HG03575 (cell line): ENCODE measurements at regions not wholly inside any gene's neighbourhood (a gene's known extent, or its start where the extent isn't known, plus 50 kb on each side); places are given as distances from the start of the nearest gene placed in this dataset.

ENCODE experiments used
- ATAC-seq: cut with Tn5 transposase; IDR thresholded peaks from one replicate; pipeline ENCODE4 v1.9.1; 2021; ENCODE audit not compliant: unreplicated experiment, insufficient number of reproducible peaks, low FRiP score; ENCODE audit errors: extremely low read depth

DNA sequence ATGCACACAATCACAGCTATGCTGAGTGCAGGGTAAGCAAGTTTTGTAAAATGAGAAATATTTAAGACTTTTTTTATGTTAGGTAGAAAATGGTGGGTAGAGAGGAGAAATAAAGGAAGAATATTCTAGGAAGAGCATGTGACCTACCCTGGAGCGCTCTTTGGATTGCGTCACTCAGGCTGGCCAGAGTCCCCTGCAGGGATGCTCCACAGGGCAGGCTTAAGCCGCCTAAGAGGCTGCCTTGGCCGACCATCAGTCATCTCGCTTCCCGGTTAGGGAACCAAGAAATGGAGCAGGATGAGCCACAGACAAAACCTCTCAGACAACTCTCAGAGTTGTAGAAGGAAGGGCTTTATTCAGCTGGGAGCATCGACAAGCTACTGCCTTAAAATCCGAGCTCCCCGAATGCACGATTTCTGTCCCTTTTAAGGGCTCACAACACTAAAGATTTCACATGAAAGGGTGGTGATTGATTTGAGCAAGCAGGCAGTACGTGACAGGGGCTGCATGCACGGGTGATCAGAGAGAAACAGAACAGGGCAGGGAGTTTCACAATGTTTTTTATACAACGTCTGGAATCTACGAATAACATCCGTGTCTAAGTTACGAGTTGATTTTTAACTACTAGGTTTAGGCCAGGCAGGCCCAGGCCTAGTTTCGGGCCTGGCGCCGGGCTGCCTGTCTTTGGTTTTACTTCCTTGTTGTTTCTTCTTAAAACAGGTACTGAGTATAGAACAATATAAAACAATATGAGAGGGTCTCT lies 1072.0 kb downstream of the CBLN2 start:
- ATAC-seq: no peak

DNA sequence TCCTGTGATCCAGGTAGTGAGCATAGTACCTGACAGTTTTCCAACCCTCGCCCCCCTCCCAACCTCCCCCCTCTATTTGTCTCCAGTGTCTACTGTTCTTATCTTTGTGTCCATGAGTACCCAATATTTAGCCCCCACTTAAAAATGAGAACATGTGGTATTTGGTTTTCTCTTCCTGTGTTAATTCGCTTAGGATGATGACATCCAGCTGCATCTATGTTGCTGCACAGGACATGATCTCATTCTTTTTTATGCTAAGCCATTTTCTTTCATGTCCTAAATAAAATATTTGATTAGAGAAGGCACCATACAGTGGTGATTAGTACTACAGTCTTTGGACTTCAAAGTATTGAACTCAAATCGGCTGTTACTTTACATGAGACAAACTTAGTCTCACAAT lies 1087.9 kb downstream of the CBLN2 start:
- ATAC-seq: no peak

DNA sequence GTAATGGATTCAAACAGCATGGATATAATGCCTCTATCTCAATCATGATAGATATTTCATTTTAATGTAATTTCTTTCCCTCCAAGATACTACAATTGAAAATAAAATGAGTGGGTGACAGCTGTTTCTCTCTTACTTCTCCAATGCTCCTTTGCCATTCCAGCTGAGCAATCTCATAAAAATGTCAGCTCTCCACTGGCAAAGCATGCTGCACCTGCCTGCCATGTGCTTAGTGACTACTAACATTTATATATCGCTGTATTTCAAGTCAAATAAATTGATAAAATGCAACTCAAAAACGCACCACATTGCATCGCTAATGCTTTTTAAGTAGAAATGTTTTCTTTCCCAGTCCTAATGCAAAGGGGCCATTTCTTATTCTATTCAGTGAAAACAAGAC lies 1093.9 kb downstream of the CBLN2 start:
- no peak for ATAC-seq

DNA sequence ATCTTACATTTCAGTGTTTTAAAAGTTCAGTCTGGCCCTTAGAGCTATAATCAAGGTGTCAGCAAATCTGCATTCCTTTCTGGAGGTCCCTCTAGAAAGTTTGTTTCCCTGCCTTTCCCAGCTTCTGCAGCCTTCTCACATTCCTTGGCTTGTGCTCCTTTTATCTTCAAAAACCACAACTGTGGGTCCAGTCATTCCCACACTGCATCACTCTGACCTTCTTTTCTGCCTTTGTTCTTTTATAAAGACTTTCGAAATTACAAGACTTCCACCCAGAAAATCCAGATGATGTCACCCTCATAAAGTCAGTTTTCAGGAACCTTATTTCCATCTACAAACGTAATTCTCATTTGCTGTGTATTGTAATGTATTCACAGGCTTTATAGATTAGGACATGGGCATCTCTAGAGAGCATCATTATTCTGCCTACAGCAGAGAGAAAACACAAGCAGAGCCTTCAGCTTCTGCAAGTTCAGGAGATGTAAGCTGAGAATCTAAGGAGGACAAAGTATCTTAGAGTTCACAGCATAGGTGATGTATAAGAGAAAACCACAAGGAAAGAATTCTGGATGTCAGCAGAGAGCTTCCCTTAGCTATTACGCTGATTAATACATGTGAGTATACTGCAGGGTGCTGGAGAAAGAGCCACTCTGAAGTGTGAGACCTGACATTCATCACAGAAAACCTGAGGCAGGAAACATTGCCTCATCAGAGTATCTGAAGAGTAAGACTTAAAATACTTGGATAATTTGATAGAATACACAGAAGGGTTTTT lies 1100.2 kb downstream of the CBLN2 start:
- ATAC-seq: no peak

DNA sequence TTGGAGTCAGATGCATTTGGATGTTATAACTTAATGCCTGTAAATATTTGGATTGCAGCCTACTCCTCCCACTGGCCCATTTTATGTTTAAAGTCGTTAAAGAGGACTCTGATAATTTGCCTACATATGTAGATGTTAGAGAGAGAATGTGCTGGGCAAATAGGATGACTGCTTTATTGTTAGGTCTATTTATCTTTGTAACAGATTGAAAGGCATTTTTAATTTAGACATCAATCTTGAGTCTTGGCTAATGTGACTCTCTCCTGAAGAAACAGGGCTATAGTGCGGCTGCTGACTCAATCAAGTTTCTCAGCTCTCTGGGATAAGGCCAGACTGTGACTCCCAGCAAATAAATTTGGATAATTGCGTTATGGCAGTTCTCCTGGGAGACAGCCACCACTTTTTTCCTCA lies 1101.4 kb downstream of the CBLN2 start:
- no peak for ATAC-seq

DNA sequence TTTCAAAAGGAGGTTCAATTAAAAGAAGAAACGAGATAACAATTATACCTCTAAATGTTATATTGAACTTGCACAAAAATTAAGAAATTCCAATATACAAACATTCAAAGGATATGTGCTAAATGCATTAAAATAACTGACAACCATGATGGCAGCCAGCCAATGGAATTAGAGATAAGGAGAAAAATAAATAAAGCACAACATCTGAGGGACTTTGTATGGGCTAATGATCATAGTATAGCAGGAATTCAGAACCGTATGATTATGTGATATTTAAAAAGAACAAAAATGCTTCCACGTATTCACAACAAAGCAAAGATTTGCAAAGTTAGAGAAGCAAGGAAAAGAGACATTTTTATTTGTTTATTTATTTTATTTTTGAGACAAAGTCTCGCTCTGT lies 1103.0 kb downstream of the CBLN2 start:
- ATAC-seq: no peak

DNA sequence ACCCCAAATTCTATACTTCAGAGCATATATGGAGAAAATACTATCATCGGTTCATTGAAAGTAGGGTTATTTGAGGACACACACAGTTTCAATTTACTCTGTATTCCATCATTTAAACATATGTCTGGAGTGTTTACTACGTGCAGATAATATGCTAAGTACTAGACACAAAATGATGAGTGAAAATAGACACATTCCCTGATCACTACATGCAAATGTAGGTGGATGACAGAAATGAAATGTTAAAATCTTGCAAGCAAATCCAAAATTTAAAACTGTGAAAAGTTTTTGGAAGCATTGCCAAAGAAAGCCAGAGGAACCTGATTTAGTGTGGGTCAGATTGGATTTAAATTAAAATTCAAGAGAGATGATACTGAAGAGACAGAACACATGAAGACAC lies 1106.6 kb downstream of the CBLN2 start:
- no peak for ATAC-seq

DNA sequence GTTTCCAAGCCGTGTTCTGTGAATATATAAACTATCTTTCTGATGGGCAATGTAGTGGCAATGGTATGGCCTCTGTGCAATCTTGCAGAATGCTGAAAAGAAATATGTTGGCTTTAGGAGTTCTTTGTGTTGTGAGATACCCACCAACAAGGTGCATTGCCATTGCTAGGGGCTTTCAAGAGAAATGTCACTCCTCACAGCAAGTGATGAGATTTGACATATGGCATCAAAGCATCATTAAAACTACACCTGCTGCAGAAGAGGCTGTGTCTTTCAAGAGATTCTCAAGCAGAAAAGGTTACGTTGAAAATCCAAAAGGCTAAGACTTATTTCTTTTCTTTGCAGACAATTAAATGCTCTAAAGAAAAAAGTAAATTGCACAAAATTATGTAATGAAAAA lies 1110.8 kb downstream of the CBLN2 start:
- ATAC-seq: no peak

DNA sequence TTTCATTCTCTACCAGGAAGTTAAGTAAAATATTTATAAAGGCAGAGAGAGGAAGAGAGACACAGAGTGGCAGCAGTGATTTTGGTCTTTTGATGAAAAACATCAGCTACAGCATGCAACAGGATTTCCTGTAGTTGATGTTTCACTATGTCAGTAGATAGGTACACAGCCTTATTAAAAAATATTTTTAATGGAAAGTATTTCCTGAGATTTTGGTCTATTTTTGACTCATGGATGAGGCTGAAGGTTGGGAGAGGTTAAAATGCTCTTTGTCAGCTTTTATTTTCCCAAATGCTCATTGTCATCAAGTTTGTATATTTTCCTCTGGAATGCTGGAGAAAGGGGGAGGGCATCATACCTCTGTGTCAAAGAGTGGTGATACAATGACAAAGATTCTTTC lies 1112.5 kb downstream of the CBLN2 start:
- no peak for ATAC-seq

DNA sequence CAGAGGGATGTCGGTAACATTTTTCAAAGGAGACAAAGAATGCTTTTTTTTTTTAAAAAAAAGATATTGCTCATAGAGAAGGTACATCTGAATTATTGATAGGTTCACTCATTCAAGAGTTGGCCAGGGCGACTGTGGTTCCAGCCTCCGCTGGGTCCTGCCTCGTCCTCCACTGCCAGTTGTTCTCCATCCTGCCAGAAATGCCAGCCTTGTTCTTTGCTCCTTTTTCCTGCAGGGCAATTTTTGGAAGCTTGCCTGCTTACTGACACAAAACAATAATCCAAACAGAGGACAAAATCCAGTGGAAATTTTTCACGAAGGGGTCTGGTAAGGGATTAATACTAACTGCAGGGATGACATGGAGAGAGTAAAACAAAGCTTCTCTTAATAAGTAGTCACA lies 1113.0 kb downstream of the CBLN2 start:
- ATAC-seq: no peak

DNA sequence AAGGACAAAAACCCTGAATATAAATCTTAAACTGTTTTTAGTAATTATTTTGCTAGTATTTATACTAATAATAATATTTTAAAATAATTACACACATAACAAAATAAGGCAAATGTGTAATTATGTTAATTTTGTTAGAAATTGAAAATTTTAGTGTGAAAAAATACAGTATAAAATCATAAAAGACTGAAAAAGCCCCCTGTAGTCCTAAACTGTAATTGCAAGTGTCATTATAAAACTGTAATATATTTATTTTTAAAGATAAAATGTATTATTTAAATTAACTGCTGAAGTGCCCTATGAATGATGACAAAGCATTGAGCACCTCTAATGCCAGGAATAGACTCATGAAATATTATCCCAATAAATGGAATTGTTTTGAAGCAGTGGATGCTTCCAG lies 1117.7 kb downstream of the CBLN2 start:
- no peak for ATAC-seq

DNA sequence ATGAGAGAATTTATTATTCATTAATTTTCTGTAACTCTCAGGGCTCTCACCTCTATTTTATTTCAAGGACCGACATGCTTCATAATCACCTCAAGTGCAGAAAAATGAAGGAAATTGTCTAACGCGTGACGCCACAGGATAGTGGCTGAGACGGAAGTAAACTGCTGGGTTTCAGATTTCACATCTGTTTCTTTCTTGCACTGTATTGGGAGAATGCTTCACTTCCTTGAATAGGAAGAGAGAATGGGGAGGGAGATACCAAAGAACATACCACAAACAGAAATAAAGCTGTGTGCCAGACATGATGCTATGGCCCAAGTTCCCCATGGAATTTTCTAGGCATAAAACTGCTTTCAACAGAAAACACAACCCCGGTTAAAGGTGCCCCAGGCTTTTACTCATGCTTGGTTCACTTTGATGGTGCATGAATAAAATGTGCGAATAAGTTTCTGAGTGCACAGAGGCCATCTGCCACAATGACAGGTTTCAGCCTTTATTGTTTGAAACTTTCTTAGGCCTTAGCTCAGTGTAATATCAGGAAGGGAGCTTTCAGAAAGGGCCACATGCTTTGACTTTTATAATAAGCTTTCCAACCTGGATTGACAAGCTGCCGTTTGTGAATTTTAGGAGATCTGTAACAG lies 1116.4 kb downstream of the SOCS6 start:
- no peak for ATAC-seq

DNA sequence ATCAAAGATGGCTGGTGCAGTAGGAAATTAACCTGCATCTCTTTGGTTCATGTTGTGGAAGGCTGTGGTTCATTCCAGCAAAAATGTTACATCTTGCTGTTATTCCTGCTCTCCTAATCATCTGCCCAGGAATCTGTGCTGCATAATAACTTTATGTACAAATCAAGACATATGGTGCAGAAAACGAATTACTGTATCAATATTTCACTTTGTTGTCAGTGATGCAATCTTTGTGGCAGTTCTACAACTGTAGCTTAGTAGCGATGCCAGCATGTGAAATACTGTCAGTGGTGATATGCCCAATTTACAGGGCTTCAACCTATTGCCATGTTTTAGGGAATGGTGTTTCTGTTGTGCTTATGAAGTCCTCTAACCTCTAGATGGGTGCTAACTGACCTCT lies 1114.7 kb downstream of the SOCS6 start:
- ATAC-seq: no peak

DNA sequence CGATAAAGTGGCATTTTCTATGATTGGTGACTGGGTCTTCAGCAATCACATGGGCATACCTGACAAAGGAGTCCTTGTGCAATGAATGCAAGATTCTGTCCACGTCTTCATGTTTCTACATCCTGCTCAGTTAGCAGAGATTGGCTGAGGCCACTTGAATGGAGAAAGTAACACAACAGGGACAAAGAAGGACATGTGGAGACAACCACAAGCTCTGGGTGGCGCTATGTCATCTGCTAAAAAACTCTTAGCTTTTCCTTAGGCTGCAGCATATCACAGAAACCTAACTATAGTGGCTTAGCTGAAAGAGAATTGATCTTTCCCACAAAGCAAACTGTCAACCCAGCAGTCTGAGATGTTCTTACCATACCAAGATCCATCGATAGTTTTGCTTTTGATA lies 1109.7 kb downstream of the SOCS6 start:
- no peak for ATAC-seq

DNA sequence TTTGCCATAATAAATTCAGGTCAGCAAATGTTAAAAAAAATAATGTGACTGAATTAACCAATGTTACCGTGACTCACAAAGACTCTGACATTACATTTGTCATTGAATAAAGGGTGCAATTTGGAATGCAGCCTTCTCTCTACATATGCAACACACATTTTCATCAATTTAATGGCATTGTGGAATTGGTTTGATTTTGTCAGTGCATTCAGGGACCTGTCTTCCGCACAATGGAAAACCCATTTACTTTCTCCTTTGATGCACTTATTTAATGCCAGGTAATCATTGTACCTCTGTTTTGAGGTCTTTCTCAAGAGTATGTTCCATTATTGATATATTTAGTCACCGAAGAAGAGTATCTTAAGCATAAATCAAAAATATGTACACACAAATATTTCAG lies 1099.3 kb downstream of the SOCS6 start:
- no peak for ATAC-seq

DNA sequence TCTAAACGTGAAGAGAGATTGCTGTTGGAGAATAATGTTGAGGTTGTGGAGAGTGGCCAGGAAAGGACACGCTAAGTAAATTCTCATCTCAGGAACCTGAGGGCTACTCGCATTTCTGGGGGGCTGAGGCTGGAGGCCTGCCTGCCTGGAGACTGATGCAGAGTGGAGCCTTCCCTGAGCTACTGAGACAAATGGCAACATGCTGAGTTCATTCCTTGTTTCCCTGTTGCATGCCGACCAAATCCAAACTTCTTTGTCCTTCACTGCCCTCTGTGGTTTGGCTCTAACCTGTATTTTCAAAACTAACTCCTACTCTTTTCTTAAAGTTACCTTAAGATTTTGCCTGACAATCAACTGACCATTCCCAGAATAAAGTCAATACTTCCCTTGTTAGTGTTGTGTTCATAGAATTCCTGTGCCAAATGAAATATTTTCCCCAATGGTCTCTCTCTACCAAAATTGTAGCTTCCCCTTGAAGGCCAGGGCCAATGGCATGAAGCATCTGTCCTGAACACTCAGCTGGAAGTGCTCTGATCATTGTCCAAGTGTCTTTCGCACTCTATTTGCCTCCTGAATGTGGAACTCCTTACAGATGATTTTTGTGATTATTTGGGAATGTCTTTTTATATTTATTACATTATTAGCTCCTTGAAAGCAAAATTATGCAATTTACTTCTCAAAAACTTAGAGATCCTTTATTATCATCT lies 1085.6 kb downstream of the SOCS6 start:
- ATAC-seq: no peak

DNA sequence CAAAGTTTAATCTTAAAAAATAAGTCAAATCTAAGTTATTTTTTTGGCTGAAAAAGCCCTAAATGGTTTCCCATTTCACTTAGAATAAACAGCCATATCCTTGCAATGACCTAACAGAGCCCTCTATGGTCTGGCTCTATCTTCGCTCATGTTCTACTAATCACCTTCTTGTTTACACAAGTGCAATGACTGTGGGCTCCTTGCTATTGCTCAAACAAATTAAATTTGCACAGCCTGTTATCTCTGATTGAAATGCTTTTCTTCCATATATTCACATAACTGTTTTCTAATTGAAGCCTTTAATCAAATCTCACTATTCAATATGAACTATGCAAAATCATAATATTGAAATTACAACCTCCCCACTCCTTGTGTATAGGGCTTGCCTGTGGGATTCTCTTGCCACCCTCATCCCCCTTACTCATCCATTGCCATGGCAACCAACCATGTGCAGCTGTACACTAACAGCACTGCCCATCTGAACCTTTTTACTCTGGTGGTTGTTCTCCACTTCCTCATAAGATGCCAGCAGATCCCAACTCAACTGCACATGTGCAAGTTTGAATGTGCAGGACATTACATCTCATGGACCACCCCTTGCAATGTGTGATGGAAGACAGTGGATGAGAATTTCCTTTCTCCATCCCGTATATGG lies 1083.2 kb downstream of the SOCS6 start:
- ATAC-seq: no peak

DNA sequence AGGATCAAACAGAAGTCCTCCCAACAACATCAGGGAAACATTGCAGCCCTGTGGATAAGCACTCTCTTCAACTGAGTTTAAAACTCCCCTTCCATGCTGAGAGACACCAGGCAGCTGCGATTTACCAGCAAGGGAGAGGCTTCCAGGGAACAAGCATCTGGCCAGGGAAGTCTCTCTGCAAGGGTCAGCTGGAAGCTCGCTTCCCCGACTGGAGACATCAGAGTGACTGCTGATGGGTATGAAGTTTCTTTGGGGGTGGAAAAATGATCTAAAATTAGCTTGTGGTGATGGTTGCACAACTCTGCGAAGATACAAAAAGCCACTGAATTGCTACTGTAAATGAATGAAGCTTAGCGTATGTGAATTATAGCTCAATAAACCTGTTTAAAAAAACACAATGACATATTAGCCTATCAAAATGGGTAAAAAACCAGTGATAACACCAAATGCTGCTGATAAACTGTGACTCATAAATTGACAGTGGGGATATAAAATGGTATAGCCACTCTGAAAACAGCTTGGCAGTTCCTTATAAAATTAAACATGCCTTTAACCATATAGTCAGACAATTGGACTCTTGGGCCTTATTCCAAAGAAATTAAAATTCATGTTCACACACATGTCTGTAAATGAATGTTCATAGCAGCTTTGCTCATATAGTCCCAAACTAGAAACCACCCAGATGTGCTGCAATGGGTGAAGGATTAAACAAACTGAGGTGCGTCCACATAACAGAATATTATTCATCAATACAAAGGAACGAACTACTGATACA lies 1082.0 kb downstream of the SOCS6 start:
- no peak for ATAC-seq
